GM21717 (cell line): ENCODE measurements at regions not wholly inside any gene's neighbourhood (a gene's known extent, or its start where the extent isn't known, plus 50 kb on each side); places are given as distances from the start of the nearest gene placed in this dataset.

Experiments
- ATAC-seq: cut with Tn5 transposase; IDR thresholded peaks from one replicate; pipeline ENCODE4 v1.9.1; 2021; ENCODE audit warnings: mild to moderate bottlenecking, moderate library complexity; ENCODE audit not compliant: unreplicated experiment

- ATAC-seq: no peak
Measured at GRCh38 chr6:84526631-84527030, 237.8 kb downstream of the TBX18 start.

GRCh38 chr6:84525907-84526306 lies 238.5 kb downstream of the TBX18 start:
- ATAC-seq: no peak

- ATAC-seq: no peak
Measured at GRCh38 chr6:84524636-84525035, 239.8 kb downstream of the TBX18 start.

GRCh38 chr6:84522135-84522549 lies 242.3 kb downstream of the TBX18 start:
- no peak for ATAC-seq

- no peak for ATAC-seq
Measured at GRCh38 chr6:84521511-84521910, 242.9 kb downstream of the TBX18 start.

- ATAC-seq: no peak
Measured at GRCh38 chr6:84517741-84518530, 246.5 kb downstream of the TBX18 start.

GRCh38 chr6:84516154-84516553 lies 248.2 kb downstream of the TBX18 start:
- ATAC-seq: no peak

GRCh38 chr6:84515067-84515466 lies 249.3 kb downstream of the TBX18 start:
- ATAC-seq: no peak

GRCh38 chr6:84514089-84514971 lies 250.1 kb downstream of the TBX18 start:
- ATAC-seq: no peak

- ATAC-seq: no peak
Measured at GRCh38 chr6:84512391-84512790, 252.0 kb downstream of the TBX18 start.

- ATAC-seq: no peak
Measured at GRCh38 chr6:84511929-84512328, 252.5 kb downstream of the TBX18 start.

GRCh38 chr6:84508981-84509380 lies 255.4 kb downstream of the TBX18 start:
- ATAC-seq: no peak

GRCh38 chr6:84508334-84508733 lies 256.1 kb downstream of the TBX18 start:
- ATAC-seq: no peak

- ATAC-seq: no peak
Measured at GRCh38 chr6:84504025-84504424, 260.4 kb downstream of the TBX18 start.

GRCh38 chr6:84501315-84501714 lies 263.1 kb downstream of the TBX18 start:
- ATAC-seq: no peak

- no peak for ATAC-seq
Measured at GRCh38 chr6:84500726-84501125, 263.7 kb downstream of the TBX18 start.

GRCh38 chr6:84498905-84499304 lies 265.5 kb downstream of the TBX18 start:
- no peak for ATAC-seq

- ATAC-seq: no peak
Measured at GRCh38 chr6:84492241-84493165, 265.1 kb upstream of the CEP162 start.

- no peak for ATAC-seq
Measured at GRCh38 chr6:84489598-84489997, 262.2 kb upstream of the CEP162 start.

- no peak for ATAC-seq
Measured at GRCh38 chr6:84486526-84486925, 259.1 kb upstream of the CEP162 start.

GRCh38 chr6:84469144-84469543 lies 241.7 kb upstream of the CEP162 start:
- ATAC-seq: no peak
